ENCODE measurements at regions not wholly inside any gene's neighbourhood (a gene's known extent, or its start where the extent isn't known, plus 50 kb on each side); places are given as distances from the start of the nearest gene placed in this dataset.
A peak's percentile ranks its signal among the peaks of the same experiment; 100 is the strongest.
"Not testable (repeated sequence)": the region's sequence is repeated elsewhere in the genome, so short reads cannot be mapped to it uniquely, and the experiment has no call there.

DNA sequence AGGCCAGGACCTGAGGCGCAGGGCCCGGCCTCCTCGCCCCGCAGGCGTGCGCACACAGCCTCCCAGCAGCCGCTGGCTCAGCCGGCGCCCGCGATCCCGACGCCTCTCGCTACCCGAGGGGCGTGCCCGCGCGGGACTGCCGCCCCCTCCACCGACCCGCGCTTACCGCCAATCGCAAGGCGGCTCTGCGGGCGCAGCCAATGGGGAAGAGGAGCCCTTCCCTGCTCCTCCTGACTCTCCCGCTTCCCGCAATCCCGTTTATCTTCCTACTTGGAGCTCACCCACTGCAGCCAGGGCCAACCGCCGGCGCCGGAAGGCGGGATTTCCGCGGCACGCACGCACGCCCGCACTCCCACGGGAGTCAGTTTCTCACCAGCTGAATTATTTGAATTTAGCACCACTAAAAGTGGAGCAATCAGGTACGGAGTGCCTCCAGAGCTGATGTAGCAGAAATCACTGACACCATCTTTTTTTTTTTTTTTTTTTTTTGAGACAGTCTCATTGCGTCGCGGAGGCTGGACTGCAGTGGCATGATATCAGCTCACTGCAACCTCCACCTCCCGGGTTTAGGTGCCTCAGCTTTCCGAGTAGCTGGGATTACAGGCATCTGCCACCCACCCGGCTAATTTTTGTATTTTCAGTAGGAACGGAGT lies 64.9 kb upstream of the TP53TG3C start:
- H3K27ac ChIP-seq (ENCODE audit: insufficient read depth, low read length, poor library complexity, severe bottlenecking); H3K36me3 ChIP-seq (ENCODE audit: control insufficient read depth, insufficient read depth, low read length); H3K4me3 Mint-ChIP-seq; H3K27me3 ChIP-seq (ENCODE audit: control insufficient read depth, insufficient read depth, low read length); DNase-seq; H3K4me1 ChIP-seq (ENCODE audit: control insufficient read depth, insufficient read depth, low read length, poor library complexity, severe bottlenecking); H3K4me1 Mint-ChIP-seq; H3K27ac Mint-ChIP-seq; H3K27me3 Mint-ChIP-seq; H3K9me3 ChIP-seq (ENCODE audit: control insufficient read depth in 2 of 2, low read length in 2 of 2); H3K4me3 ChIP-seq (ENCODE audit: low read depth, low read length); H3K9me3 Mint-ChIP-seq; H3K36me3 Mint-ChIP-seq: not testable (repeated sequence)
- ATAC-seq (ENCODE audit: low read depth in 2 of 2), result peak in 1 of 2 donors; percentile 65
